Right atrium auricular region (tissue), 2 donors: ENCODE measurements at regions not wholly inside any gene's neighbourhood (a gene's known extent, or its start where the extent isn't known, plus 50 kb on each side); places are given as distances from the start of the nearest gene placed in this dataset.

Source experiments
- DNase-seq: peaks from one replicate; pipeline ENCODE4 v3.0.0-alpha.2; 2019; ENCODE audit warnings: low spot score
- H3K27ac ChIP-seq, 2 donors: fragments of 200-600 bp; sonication (generic); 1 replicate in 1 of 2; 2 replicates in 1 of 2; pipeline ENCODE4 v1.5.1; 2016 to 2019
- H3K27me3 ChIP-seq, 2 donors: fragments of 200-600 bp; sonication (generic); one replicate each; pipeline versions ENCODE4 v1.5.1 to v1.6.0; 2017 to 2019
- H3K36me3 ChIP-seq: fragments of 200-600 bp; sonication (generic); one replicate; pipeline ENCODE4 v1.5.1; 2016
- H3K4me1 ChIP-seq, 2 donors: fragments of 200-600 bp; sonication (generic); one replicate each; pipeline versions ENCODE4 v1.5.1 to v1.6.0; 2017 to 2019
- H3K4me3 ChIP-seq, 2 donors: fragments of 200-600 bp; sonication (generic); 1 replicate in 1 of 2; 2 replicates in 1 of 2; pipeline ENCODE4 v1.5.1; 2017 to 2019; ENCODE audit warnings: mild to moderate bottlenecking in 1 of 2, moderate library complexity in 1 of 2
- H3K9me3 ChIP-seq, 2 donors: fragments of 200-600 bp; sonication (generic); one replicate each; pipeline ENCODE4 v1.5.1; 2019
- TF ChIP-seq, protein P1 (sequence below), 2 donors: fragments of 200-600 bp; sonication (generic); IDR thresholded peaks; one replicate each; pipeline ENCODE4 v1.5.1; 2019; ENCODE audit warnings: antibody characterized with exemption in 2 of 2

DNA sequence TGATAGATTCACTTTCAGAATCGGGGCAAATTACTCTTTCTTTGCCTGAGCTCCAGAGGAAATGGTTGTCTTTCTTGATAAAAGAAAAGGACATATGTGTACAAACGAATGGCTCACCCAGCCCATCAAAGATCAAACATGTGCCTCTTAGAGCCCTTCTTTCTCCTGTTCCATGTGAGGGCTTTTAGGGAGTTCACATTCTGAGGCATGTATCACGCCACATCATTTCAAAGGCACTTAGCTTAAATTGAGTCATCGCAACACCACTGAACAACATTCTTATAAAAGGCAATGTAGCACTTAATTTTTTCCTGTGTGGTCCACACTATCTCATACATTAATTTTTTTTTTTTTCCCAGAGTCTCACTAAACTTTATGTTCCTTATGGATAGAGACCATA is 521.0 kb downstream of the SUCLA2 start:
- Histone ChIP-seq H3K4me3 (no peak overlapping the region), H3K9me3 (no peaks in the 10 kb centered on the region), H3K4me1 (no peaks in the 10 kb centered on the region), H3K27ac (no peak overlapping the region), H3K27me3 (no peaks in the 10 kb centered on the region), H3K36me3 (no peaks in the 10 kb centered on the region)
- TF ChIP-seq, protein P1, sequence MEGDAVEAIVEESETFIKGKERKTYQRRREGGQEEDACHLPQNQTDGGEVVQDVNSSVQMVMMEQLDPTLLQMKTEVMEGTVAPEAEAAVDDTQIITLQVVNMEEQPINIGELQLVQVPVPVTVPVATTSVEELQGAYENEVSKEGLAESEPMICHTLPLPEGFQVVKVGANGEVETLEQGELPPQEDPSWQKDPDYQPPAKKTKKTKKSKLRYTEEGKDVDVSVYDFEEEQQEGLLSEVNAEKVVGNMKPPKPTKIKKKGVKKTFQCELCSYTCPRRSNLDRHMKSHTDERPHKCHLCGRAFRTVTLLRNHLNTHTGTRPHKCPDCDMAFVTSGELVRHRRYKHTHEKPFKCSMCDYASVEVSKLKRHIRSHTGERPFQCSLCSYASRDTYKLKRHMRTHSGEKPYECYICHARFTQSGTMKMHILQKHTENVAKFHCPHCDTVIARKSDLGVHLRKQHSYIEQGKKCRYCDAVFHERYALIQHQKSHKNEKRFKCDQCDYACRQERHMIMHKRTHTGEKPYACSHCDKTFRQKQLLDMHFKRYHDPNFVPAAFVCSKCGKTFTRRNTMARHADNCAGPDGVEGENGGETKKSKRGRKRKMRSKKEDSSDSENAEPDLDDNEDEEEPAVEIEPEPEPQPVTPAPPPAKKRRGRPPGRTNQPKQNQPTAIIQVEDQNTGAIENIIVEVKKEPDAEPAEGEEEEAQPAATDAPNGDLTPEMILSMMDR (IDR thresholded peaks at IDR 0.05): no peak
- no peak for DNase-seq

DNA sequence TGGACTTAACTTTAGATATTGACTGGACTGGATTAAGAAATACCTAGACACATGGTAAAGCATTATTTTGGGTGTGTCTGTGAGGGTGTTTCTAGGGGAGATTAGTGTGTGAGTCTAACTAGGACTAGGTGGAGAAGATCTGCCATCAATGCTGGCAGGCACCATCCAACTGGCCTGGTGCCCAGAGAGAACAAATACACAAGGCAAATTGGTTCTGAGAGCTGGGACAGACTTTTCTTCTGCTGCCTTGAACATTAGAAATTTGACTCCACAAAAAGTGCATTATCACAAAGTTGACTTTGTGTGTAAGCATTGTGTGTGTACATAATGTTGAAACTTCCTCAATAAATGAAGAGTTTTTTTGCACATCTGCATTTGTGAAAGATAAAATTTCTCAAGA is 522.1 kb downstream of the SUCLA2 start:
- Histone ChIP-seq H3K4me3 (no peak overlapping the region), H3K36me3 (no peaks in the 10 kb centered on the region), H3K27ac (no peak overlapping the region), H3K27me3 (no peaks in the 10 kb centered on the region), H3K4me1 (no peaks in the 10 kb centered on the region), H3K9me3 (no peaks in the 10 kb centered on the region)
- TF ChIP-seq, protein P1 (IDR thresholded peaks at IDR 0.05): no peak
- DNase-seq: no peak

DNA sequence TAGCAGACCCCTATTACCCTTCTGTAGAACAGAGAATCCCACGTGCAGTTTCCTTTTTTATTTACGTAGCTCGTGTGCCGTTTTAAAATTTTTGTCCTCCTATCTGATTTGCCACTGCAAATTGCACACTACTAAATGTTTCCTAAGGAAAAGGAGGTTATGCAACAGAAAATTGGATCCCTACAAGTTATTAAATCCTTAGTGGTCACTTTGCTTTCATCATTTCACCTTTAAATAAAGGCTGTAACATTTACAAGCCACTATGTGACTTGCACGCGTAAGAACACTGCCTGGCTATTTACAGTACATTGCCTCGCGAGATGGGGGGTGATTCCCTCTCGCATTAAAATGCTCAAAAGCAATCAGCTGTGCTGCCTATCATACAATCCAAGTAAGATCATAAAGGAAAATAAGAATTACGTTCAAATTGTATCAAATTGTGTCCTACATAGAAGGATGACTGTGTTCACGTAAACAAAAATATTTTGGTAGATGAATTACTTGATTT is 525.6 kb downstream of the SUCLA2 start:
- Histone ChIP-seq H3K4me1 (no peaks in the 10 kb centered on the region), H3K36me3 (no peaks in the 10 kb centered on the region), H3K9me3 (no peaks in the 10 kb centered on the region), H3K27me3 (no peaks in the 10 kb centered on the region), H3K27ac (no peak overlapping the region), H3K4me3 (no peak overlapping the region)
- no peak for DNase-seq
- TF ChIP-seq, protein P1 (IDR thresholded peaks at IDR 0.05): no peak

DNA sequence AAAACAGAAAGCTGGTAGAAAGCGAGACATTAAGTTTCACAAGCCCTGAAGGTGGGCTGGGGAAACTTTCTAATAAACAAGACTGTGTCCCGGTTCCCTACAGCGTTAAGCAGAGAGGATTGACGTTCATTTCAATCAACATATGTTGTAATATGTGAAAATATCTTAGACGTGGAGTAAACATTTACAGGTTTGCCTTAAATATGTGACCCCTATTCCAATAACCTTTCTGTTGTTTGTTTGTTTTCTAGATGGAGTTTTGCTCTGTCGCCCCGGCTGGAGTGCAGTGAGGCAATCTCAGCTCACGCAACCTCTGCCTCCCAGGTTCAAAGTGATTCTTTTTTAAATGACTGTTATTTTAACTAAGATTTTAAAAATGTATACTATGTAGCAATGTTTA is 526.2 kb downstream of the SUCLA2 start:
- H3K4me3 ChIP-seq: no peak overlapping the region
- no peaks in the 10 kb centered on the region for H3K27me3 ChIP-seq
- no peak for DNase-seq
- no peaks in the 10 kb centered on the region for H3K4me1 ChIP-seq
- no peak overlapping the region for H3K27ac ChIP-seq
- H3K9me3 ChIP-seq: no peaks in the 10 kb centered on the region
- TF ChIP-seq, protein P1 (IDR thresholded peaks at IDR 0.05): no peak
- H3K36me3 ChIP-seq: no peaks in the 10 kb centered on the region

DNA sequence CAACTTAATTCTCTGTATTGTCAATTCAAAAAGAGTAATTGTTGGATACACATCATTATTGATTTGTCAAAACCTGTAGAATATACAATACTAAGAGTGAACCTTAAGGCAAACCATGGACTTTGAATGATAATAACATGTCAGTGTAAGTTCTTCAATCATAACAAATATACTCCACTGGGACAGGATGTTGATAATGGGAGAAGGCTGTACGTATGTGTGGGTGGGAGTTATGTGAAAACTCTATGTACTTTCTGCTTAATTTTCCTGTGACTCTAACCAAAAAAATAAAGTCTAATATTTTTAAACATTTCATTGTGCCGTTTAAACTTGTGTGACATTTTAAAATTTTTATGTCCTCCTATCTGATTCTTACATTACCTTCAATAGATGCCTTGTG is 526.7 kb downstream of the SUCLA2 start:
- H3K4me3 ChIP-seq: no peak overlapping the region

DNA sequence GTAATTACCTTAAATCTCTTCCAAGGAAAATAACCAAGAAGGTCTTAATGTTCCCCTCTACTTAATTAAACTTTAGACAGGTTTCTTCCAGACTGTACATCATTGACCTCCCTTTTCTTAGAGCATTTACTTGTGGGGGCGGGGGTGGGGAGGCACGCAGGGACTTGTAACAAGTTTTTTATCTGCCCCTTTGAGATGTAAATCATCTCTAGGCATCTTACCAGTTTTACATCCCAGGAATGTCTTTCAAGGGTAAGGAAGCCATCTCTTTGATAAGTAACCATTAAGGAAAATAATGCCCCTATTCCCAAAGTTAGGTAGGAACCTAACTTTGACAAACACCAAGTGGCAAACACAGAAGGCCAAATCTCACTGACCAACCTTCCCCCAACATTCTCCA is 528.6 kb downstream of the SUCLA2 start:
- Histone ChIP-seq H3K4me1 (no peaks in the 10 kb centered on the region), H3K9me3 (no peaks in the 10 kb centered on the region), H3K27me3 (no peaks in the 10 kb centered on the region), H3K27ac (no peak overlapping the region), H3K36me3 (no peaks in the 10 kb centered on the region), H3K4me3 (no peak overlapping the region)
- TF ChIP-seq, protein P1 (IDR thresholded peaks at IDR 0.05): no peak
- no peak for DNase-seq

More for the DNA sequence above, 526.7 kb downstream of the SUCLA2 start:
- Histone ChIP-seq H3K36me3 (no peaks in the 10 kb centered on the region), H3K4me1 (no peaks in the 10 kb centered on the region), H3K27me3 (no peaks in the 10 kb centered on the region), H3K27ac (no peak overlapping the region), H3K9me3 (no peaks in the 10 kb centered on the region)
- no peak for DNase-seq
- TF ChIP-seq, protein P1 (IDR thresholded peaks at IDR 0.05): no peak
